ENCODE measurements at regions not wholly inside any gene's neighbourhood (a gene's known extent, or its start where the extent isn't known, plus 50 kb on each side); places are given as distances from the start of the nearest gene placed in this dataset.

DNA sequence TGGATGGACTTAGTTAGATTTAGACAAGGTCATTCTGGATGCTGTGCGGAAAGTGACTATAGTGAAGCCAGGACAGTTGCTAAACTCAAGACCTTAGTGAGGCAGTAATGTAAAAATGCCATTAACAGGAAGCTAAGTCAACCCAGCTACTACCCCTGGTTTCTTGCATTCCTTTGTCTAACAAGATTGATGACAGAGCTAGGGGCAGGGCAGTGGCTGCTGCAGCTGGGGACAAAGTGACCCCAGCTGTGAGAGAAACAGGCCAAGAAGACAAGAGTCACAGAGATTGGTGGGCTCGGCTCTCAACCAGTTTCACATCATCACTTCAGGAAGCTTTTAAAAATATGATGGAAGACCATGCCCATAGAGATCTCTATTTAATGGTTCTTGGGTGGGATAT, 110.4 kb upstream of the POU2AF2 start:
- Histone ChIP-seq H3K27ac (ENCODE audit: low read depth, low read length) (no peak overlapping the region), H3K9me3 (ENCODE audit: control insufficient read depth, insufficient read depth, low read length) (no peaks in the 10 kb centered on the region), H3K4me3 (ENCODE audit: low read depth, low read length) (no peak overlapping the region), H3K27me3 (ENCODE audit: control insufficient read depth, insufficient read depth, low read length) (no peaks in the 10 kb centered on the region)
- TF ChIP-seq, protein P1, sequence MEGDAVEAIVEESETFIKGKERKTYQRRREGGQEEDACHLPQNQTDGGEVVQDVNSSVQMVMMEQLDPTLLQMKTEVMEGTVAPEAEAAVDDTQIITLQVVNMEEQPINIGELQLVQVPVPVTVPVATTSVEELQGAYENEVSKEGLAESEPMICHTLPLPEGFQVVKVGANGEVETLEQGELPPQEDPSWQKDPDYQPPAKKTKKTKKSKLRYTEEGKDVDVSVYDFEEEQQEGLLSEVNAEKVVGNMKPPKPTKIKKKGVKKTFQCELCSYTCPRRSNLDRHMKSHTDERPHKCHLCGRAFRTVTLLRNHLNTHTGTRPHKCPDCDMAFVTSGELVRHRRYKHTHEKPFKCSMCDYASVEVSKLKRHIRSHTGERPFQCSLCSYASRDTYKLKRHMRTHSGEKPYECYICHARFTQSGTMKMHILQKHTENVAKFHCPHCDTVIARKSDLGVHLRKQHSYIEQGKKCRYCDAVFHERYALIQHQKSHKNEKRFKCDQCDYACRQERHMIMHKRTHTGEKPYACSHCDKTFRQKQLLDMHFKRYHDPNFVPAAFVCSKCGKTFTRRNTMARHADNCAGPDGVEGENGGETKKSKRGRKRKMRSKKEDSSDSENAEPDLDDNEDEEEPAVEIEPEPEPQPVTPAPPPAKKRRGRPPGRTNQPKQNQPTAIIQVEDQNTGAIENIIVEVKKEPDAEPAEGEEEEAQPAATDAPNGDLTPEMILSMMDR (IDR thresholded peaks at IDR 0.05; ENCODE audit: low read depth, low read length): no peak
- DNase-seq (ENCODE audit: low read depth, low spot score): no peak
- POLR2A ChIA-PET: no interaction called here
- CTCF ChIA-PET: no interaction called here

DNA sequence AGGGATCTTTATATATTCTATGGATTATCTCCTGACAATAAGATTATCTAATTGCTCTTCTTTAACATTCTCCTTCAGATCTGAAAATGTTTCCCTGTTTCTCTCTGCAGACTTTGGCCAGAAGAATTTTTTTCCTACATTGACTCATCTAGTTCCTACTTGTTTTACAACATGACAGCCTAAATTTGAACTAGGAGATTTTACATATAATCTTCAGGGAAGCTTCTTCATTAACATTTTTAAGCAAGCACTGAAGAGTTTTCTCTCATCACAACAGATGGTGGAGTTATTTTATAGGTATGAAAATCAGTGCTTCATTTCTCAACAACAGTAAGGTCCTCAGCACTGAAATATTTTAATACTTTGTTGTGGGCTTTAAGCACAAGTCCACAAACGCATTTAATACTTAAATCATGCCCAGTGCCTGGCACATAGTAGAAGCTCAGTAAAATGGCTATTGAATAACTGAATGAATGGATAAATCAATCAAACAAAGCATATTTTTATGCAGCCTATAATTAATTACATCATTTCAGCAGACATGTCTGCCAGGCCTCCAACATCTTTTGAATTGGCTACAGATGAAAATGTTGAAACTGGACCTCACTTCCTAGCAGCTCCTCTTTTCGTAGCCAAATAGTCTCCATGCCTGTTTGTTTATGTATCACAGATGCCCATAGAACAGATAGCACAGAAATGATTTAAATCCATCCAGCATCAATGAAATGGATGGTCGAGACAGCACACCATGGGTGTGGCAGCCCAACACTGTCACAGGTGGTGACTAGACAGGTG, 117.3 kb upstream of the POU2AF2 start:
- POLR2A ChIA-PET: no interaction called here
- H3K27me3 ChIP-seq (ENCODE audit: control insufficient read depth, insufficient read depth, low read length): no peaks in the 10 kb centered on the region
- TF ChIP-seq, protein P1 (IDR thresholded peaks at IDR 0.05; ENCODE audit: low read depth, low read length): no peak
- H3K27ac ChIP-seq (ENCODE audit: low read depth, low read length): no peak overlapping the region
- H3K9me3 ChIP-seq (ENCODE audit: control insufficient read depth, insufficient read depth, low read length): no peaks in the 10 kb centered on the region
- no peak overlapping the region for H3K4me3 ChIP-seq (ENCODE audit: low read depth, low read length)
- CTCF ChIA-PET: no interaction called here
- DNase-seq (ENCODE audit: low read depth, low spot score): no peak

DNA sequence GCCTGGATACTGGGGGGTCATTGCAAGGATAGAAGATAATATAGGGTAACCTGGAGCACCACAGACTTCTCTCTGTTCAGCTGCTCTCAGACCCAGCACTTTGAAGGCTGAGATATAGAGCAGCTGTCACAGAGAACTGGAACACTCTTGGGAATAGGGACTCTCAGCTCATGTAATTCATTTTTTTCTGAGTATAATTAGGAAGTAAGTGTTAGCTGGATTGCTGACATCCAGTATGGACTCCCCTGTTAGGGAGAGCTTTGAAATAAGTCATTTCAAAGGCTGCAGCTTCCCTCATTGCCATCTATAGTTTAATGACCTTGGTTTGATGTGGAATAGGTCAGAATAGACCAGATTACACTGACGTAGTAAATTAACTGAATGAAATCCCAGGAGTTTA, 120.8 kb upstream of the POU2AF2 start:
- CTCF ChIA-PET: no interaction called here

DNA sequence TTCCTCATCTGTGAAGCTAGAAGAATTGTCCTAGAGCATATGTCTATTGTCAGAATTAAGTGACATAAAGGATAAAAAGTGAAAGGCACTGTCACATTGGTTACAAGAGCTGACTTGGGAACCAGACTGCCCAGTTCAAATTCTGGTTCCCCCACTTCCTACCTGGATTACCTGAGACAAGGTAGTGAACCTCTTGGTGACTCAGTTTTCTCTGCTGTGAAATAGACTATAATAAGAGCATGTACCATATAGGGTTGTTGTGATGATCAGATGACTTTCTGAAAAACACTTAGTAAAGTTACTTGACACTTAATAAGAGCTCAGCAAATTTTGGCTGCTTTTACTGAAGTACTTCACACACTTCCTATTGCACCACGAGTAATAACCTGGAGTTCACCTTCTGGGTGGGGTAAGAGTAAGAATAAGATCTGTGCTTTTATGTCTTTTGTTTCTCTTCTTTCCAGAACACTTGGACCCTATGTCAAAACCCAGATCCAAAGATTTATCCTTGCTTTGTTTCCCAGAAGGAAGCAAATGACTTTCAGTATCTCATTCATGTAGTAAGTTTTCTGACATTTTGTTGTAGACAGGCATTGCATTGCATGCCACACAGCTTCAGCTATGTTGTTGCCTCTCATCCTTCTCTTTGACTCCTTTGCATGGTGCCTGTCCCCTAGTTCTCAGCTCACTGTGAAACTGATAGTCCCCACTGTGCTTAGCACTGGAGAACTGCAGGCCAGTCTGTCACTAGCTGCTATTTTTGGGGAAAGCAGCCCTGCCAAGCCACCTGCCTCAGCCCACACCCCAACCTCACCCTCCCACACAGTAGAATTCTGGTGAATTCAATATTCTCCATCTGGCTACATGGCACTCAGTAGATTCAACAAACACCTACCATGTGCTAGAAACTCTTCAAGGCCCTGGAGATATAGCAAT, 121.8 kb upstream of the POU2AF2 start:
- no peaks in the 10 kb centered on the region for H3K9me3 ChIP-seq (ENCODE audit: control insufficient read depth, insufficient read depth, low read length)
- H3K4me3 ChIP-seq (ENCODE audit: low read depth, low read length): no peak overlapping the region
- no peaks in the 10 kb centered on the region for H3K27me3 ChIP-seq (ENCODE audit: control insufficient read depth, insufficient read depth, low read length)
- TF ChIP-seq, protein P1 (IDR thresholded peaks at IDR 0.05; ENCODE audit: low read depth, low read length): no peak
- ChIA-PET POLR2A (no interaction called here), CTCF (no interaction called here)
- no peak for DNase-seq (ENCODE audit: low read depth, low spot score)
- H3K27ac ChIP-seq (ENCODE audit: low read depth, low read length): no peak overlapping the region

More for the DNA sequence above, 120.8 kb upstream of the POU2AF2 start:
- no peak overlapping the region for H3K27ac ChIP-seq (ENCODE audit: low read depth, low read length)
- DNase-seq (ENCODE audit: low read depth, low spot score): no peak
- H3K4me3 ChIP-seq (ENCODE audit: low read depth, low read length): no peak overlapping the region
- POLR2A ChIA-PET: no interaction called here
- H3K9me3 ChIP-seq (ENCODE audit: control insufficient read depth, insufficient read depth, low read length): no peaks in the 10 kb centered on the region
- TF ChIP-seq, protein P1 (IDR thresholded peaks at IDR 0.05; ENCODE audit: low read depth, low read length): no peak
- H3K27me3 ChIP-seq (ENCODE audit: control insufficient read depth, insufficient read depth, low read length): no peaks in the 10 kb centered on the region
